Upper lobe of right lung (tissue), 1 donor: ENCODE measurements at regions not wholly inside any gene's neighbourhood (a gene's known extent, or its start where the extent isn't known, plus 50 kb on each side); places are given as distances from the start of the nearest gene placed in this dataset.

Source experiments
- ATAC-seq: fragments of 200-7000 bp; cut with Tn5 transposase; one replicate; pipeline ENCODE4 v1.9.1; 2020; ENCODE audit warnings: mild to moderate bottlenecking, moderate library complexity
- DNase-seq: peaks from one replicate; pipeline ENCODE4 v3.0.0-alpha.2; 2020
- H3K27ac ChIP-seq: fragments of 200-600 bp; one replicate; pipeline ENCODE4 v1.8.0; 2022
- H3K27me3 ChIP-seq: fragments of 200-600 bp; one replicate; pipeline ENCODE4 v1.8.0; 2022; ENCODE audit warnings: mild to moderate bottlenecking
- H3K36me3 ChIP-seq: fragments of 200-600 bp; one replicate; pipeline ENCODE4 v1.8.0; 2022
- H3K4me1 ChIP-seq: fragments of 200-600 bp; one replicate; pipeline ENCODE4 v1.8.0; 2022
- H3K4me3 ChIP-seq: fragments of 200-600 bp; one replicate; pipeline ENCODE4 v1.8.0; 2022; ENCODE audit warnings: mild to moderate bottlenecking
- H3K9me3 ChIP-seq: fragments of 200-600 bp; one replicate; pipeline ENCODE4 v1.8.0; 2022
- intact Hi-C: fragments of 100-400 bp; cut with DNase I; formaldehyde crosslinking; loops from one replicate; pipeline ENCODE4 v1.11.0; 2022
- TF ChIP-seq, protein P1 (sequence below): fragments of 200-600 bp; IDR thresholded peaks from one replicate; pipeline ENCODE4 v1.8.0; 2022; ENCODE audit warnings: antibody characterized with exemption
- donor health status: DM: no; HTN: yes; CAD: no; lungs with severe emphysema.

DNA sequence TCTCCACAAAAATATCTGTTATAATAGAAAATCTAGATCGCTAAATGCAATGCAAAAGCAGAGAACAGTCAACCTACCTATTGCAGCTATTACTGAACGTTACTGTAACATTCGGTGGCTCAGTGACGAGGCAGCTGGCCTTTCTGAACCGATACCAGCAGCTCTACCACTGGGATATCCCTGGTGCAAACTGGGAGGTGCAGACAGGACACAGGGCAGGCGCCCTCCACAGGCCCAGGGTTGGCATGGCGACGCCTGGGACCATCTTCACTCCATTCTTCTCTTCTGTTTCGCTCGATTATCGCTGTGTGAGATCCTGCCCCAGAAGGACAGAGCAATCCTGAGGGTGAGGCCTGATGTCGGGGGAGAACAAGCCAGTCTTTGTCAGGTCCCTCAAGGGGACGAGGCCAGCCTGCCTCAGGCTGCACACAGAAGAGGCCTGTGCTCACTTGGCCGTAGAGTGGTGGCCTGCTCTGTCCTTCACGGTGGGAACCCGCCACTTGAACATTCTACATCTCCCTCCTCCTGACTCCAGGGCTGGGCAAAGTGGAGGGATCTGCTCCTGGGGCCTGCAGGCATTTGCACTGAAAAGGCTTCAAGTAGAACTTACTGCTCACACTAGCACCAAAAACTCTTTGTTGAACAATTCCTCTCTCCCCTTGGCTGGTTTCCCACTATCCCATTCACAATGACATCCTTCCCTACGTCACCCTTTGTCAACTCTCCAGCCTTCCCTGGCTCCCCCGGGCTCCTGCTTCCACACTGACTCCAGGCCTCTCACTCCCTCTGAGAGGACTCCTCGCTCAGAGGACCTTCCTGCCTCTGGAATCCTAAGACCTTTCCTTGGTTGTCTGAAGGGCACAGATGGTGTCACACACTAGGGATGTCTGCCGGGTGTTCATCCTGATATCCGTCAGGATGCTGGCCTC lies 49.7 kb downstream of the CYRIA start:
- no peak for ATAC-seq
- H3K27ac ChIP-seq, result no peak overlapping the region
- DNase-seq, result no peak
- no peak overlapping the region for H3K4me3 ChIP-seq
- no peaks in the 10 kb centered on the region for H3K27me3 ChIP-seq
- no peaks in the 10 kb centered on the region for H3K9me3 ChIP-seq
- TF ChIP-seq, protein P1, sequence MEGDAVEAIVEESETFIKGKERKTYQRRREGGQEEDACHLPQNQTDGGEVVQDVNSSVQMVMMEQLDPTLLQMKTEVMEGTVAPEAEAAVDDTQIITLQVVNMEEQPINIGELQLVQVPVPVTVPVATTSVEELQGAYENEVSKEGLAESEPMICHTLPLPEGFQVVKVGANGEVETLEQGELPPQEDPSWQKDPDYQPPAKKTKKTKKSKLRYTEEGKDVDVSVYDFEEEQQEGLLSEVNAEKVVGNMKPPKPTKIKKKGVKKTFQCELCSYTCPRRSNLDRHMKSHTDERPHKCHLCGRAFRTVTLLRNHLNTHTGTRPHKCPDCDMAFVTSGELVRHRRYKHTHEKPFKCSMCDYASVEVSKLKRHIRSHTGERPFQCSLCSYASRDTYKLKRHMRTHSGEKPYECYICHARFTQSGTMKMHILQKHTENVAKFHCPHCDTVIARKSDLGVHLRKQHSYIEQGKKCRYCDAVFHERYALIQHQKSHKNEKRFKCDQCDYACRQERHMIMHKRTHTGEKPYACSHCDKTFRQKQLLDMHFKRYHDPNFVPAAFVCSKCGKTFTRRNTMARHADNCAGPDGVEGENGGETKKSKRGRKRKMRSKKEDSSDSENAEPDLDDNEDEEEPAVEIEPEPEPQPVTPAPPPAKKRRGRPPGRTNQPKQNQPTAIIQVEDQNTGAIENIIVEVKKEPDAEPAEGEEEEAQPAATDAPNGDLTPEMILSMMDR, result no peak
- intact Hi-C loops, result loop anchor here (5.0 kb wide), 1 partner anchor 141 kb away; no protein-coding TSS in a partner anchor
- H3K36me3 ChIP-seq, result peaks cover 27% of the 10 kb centered on the region
- peaks cover 36% of the 10 kb centered on the region for H3K4me1 ChIP-seq

DNA sequence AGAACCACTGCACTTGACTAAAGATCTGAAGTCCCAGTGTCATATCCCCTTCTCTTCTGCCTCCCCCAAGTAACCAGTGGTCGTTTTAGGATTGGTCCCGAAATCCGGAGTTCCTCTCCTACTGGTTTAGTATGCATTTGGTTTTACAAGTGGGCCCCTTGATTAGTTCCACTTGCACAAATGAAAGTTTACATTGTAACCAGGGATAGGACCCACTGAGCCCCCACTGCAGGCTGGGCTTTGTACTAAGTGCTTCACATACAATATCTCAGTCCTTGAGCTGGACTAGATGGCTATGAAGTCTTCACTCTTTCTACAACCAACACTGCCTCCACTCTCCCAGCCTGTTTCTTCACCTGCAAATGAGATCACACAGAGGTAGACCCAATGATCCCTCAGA lies 50.4 kb downstream of the CYRIA start:
- intact Hi-C loops, result loop anchor here (5.0 kb wide), 1 partner anchor 142 kb away; no protein-coding TSS in a partner anchor
- Histone ChIP-seq H3K27ac (no peak overlapping the region), H3K36me3 (peaks cover 26% of the 10 kb centered on the region), H3K9me3 (no peaks in the 10 kb centered on the region), H3K4me3 (no peak overlapping the region), H3K27me3 (no peaks in the 10 kb centered on the region), H3K4me1 (peaks cover 36% of the 10 kb centered on the region)
- TF ChIP-seq, protein P1, result no peak
- DNase-seq, result no peak
- no peak for ATAC-seq

DNA sequence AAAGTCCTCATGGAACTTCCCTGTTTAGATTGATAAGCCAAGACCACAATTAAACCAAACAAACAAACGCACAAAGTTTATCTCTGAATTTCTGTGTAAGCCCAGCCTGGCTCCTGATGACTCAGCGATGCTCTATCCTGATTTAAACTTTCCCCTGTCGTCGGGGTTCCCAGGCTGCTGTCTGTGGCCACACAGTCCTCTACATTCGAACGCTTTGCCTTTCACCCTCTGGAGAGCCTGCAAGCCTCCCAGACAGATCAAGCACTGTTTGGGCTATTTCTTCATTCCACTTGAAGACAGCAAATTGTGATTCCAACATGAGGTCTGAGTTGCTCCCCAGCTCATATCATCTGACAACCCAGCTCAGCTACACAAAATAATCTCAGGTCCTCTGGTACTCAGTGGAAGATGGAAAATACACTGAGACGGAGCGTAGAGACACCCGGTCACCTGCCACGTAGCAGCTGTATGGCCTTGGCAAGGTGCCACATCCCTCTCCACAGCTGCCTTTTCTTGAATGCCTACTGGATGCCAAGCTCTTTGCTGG lies 51.2 kb downstream of the CYRIA start:
- H3K36me3 ChIP-seq, result peaks cover 24% of the 10 kb centered on the region
- DNase-seq (no peak), ATAC-seq (no peak)
- H3K9me3 ChIP-seq, result no peaks in the 10 kb centered on the region
- TF ChIP-seq, protein P1, result no peak
- intact Hi-C loops, result no loop called here
- H3K27me3 ChIP-seq, result no peaks in the 10 kb centered on the region
- H3K4me3 ChIP-seq, result no peak overlapping the region
- peaks cover 36% of the 10 kb centered on the region for H3K4me1 ChIP-seq
- no peak overlapping the region for H3K27ac ChIP-seq

DNA sequence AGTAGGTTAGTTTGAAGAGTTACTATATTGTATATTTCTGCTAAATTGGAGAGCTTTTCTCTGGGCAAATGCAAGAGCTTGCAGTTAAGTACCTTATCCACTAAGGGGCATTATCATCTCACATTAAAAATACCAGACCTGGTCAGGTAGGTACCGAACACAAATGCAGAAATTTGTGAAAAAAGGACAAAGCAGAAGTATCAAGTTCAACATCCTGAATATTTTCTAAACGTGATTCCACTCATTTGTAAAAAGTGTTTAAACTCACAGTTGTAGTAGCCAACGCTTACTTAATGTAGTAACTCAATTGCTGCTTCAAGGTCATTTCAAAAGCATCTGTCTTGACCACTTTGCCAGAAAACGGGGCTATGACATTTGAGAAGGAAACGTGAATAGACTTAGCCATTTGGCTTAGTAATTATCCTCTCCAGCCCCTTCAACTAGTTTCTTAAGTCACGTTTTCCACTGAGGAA lies 52.1 kb downstream of the CYRIA start:
- TF ChIP-seq, protein P1, result peak; percentile 53
- peaks cover 35% of the 10 kb centered on the region for H3K4me1 ChIP-seq
- ATAC-seq (no peak), DNase-seq (no peak)
- H3K9me3 ChIP-seq, result no peaks in the 10 kb centered on the region
- H3K27me3 ChIP-seq, result no peaks in the 10 kb centered on the region
- H3K27ac ChIP-seq, result no peak overlapping the region
- no peak overlapping the region for H3K4me3 ChIP-seq
- peaks cover 19% of the 10 kb centered on the region for H3K36me3 ChIP-seq
- intact Hi-C loops, result no loop called here

DNA sequence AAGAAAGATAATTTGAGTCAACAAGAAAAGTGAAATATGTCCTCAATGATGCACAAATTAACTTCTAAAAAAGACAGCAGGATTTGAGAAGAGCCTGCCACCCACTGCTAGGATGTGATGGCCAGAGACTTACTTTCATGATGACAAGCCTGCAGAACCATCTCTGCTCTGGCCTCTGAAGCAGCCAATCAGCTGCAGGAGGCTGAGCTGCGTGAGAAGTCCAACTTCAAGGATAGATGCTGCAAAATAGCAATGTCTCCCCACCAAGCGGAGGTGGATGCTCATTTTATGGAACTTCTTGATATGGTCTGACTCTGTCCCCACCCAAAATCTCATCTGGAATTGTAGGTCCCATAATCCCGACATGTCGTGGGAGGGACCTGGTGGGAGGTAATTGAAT lies 53.1 kb downstream of the CYRIA start:
- DNase-seq (no peak), ATAC-seq (no peak)
- Histone ChIP-seq H3K4me1 (peaks cover 24% of the 10 kb centered on the region), H3K4me3 (no peak overlapping the region), H3K36me3 (peaks cover 18% of the 10 kb centered on the region), H3K9me3 (no peaks in the 10 kb centered on the region), H3K27me3 (no peaks in the 10 kb centered on the region), H3K27ac (no peak overlapping the region)
- intact Hi-C loops, result no loop called here
- TF ChIP-seq, protein P1, result no peak
